Lung (tissue), 11 donors: ENCODE measurements at regions not wholly inside any gene's neighbourhood (a gene's known extent, or its start where the extent isn't known, plus 50 kb on each side); places are given as distances from the start of the nearest gene placed in this dataset.

Experiments used
- ATAC-seq: fragments of 200-7000 bp; cut with Tn5 transposase; one replicate; pipeline ENCODE4 v1.9.1; 2020; ENCODE audit warnings: moderate number of reproducible peaks; ENCODE audit not compliant: insufficient read depth, low FRiP score
- DNase-seq, 3 donors: peaks; one replicate each; pipeline ENCODE4 v3.0.0-alpha.2; 2013 to 2017
- H3K27ac ChIP-seq, 2 donors: one replicate each; pipeline ENCODE4 v1.5.1; 2013; ENCODE audit warnings: mild to moderate bottlenecking in 2 of 2, moderate library complexity in 2 of 2, control low read depth in 1 of 2, inconsistent platforms in 1 of 2, low read depth in 1 of 2, low read length in 1 of 2
- H3K27me3 ChIP-seq, 3 donors: one replicate each; pipeline ENCODE4 v1.5.1; 2013; ENCODE audit warnings: low read length in 2 of 3; ENCODE audit not compliant: control insufficient read depth in 3 of 3, insufficient read depth in 3 of 3
- H3K36me3 ChIP-seq, 4 donors: one replicate each; pipeline ENCODE4 v1.5.1; 2013; ENCODE audit warnings: low read length in 4 of 4, mild to moderate bottlenecking in 1 of 4, moderate library complexity in 1 of 4; ENCODE audit not compliant: control insufficient read depth in 4 of 4, insufficient read depth in 4 of 4
- H3K4me1 ChIP-seq, 5 donors: one replicate each; pipeline ENCODE4 v1.5.1; 2013; ENCODE audit warnings: low read length in 5 of 5, mild to moderate bottlenecking in 2 of 5, moderate library complexity in 1 of 5; ENCODE audit not compliant: control insufficient read depth in 5 of 5, insufficient read depth in 5 of 5
- H3K4me3 ChIP-seq: one replicate; pipeline ENCODE4 v1.5.1; 2013; ENCODE audit warnings: mild to moderate bottlenecking, control low read depth, moderate library complexity
- H3K9ac ChIP-seq, 2 donors: one replicate each; pipeline ENCODE4 v1.5.1; 2013; ENCODE audit warnings: low read length in 2 of 2, control low read depth in 1 of 2; ENCODE audit not compliant: insufficient read depth in 1 of 2
- H3K9me3 ChIP-seq, 4 donors: one replicate each; pipeline ENCODE4 v1.5.1; 2013; ENCODE audit warnings: low read length in 3 of 4, mild to moderate bottlenecking in 1 of 4, moderate library complexity in 1 of 4; ENCODE audit not compliant: control insufficient read depth in 4 of 4, insufficient read depth in 3 of 4
- CTCF ChIP-seq: IDR thresholded peaks from 2 replicates; pipeline ENCODE4 v1.5.1; 2012; ENCODE audit warnings: mild to moderate bottlenecking; ENCODE audit errors: control extremely low read depth, extremely low read depth
- WGBS, 2 donors: extraction: QIAGEN DNeasy Blood & Tissue Kit; methylation state at CpG; one replicate each; pipeline ENCODE4 v1.1.7; 2013; 5-methylcytosine and 5-hydroxymethylcytosine counted together
- donor health status: control.
- donor health status: control.
- donor health status: Bipolar disorder and iron deficiency.
- donor health status: healthy.
- donor health status: DM: yes; HTN: yes; CAD: no.

GRCh38 chr16:63714876-63715275 lies 1407.0 kb downstream of the CDH11 start:
- DNase-seq (no peak), ATAC-seq (no peak)
- 84 to 85% methylated on average over 3 of the region's 3 CpGs for WGBS, 2 donors
- Histone ChIP-seq H3K9me3 (no peaks in the 10 kb centered on the region), H3K4me3 (no peak overlapping the region), H3K4me1 (no peaks in the 10 kb centered on the region), H3K36me3 (no peaks in the 10 kb centered on the region), H3K9ac (no peak overlapping the region), H3K27ac (no peak overlapping the region), H3K27me3 (no peaks in the 10 kb centered on the region)
- TF ChIP-seq CTCF: no peak

DNA sequence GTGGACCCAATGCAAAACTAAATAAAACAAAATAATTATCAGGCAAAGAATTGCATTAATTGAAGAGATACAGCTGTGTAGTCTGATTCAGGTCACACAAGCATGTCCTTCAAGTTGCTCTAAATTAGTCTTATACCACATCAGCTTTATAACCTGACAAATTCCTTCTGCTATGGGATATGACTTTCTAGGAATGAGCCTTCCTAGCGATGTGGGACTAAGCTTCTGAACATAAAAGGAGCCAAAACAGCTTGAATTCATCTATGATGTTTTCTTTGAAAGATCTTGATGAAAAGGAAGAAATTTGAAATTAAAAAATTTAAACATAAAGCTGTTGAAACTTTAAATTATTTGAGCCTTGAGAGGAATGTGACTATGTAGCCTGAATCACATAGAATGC lies 1409.1 kb downstream of the CDH11 start:
- Histone ChIP-seq H3K9ac (no peak overlapping the region), H3K4me1 (no peaks in the 10 kb centered on the region), H3K36me3 (no peaks in the 10 kb centered on the region), H3K27me3 (no peaks in the 10 kb centered on the region), H3K27ac (no peak overlapping the region), H3K9me3 (no peaks in the 10 kb centered on the region), H3K4me3 (no peak overlapping the region)
- DNase-seq (peak in 2 of 3 donors; percentile 18 to 20), ATAC-seq (no peak)
- WGBS, 2 donors: 79 to 85% methylated on average over 1 of the region's 1 CpG
- TF ChIP-seq CTCF: no peak

DNA sequence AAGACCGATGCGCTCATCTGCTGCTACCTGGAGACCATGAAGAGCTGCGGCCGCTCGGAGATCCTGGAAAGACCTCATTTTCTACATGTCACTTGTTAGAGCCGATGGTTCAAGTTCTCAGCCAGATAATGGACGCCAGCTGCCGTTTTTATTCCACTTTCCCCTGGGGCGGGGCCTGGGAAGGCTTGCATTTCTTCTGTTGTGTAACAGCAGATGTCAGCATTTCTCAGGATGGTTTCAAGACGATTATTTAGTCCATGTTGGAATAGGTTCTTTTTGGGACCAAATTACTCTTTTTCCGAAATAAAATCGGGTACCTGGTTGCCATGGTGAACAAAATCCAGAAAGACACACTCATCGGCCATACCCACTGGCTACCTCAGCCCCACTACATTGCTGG lies 1418.3 kb downstream of the CDH11 start:
- no peaks in the 10 kb centered on the region for H3K36me3 ChIP-seq
- no peak overlapping the region for H3K9ac ChIP-seq
- H3K9me3 ChIP-seq: peaks cover 0 to 3% (median 0%) of the 10 kb centered on the region in 4 donors
- H3K27ac ChIP-seq: no peak overlapping the region
- TF ChIP-seq CTCF: no peak
- ATAC-seq (no peak), DNase-seq (no peak)
- 91 to 92% methylated on average over 13 of the region's 13 CpGs for WGBS, 2 donors
- H3K4me1 ChIP-seq: no peaks in the 10 kb centered on the region
- no peaks in the 10 kb centered on the region for H3K27me3 ChIP-seq
- H3K4me3 ChIP-seq: no peak overlapping the region

DNA sequence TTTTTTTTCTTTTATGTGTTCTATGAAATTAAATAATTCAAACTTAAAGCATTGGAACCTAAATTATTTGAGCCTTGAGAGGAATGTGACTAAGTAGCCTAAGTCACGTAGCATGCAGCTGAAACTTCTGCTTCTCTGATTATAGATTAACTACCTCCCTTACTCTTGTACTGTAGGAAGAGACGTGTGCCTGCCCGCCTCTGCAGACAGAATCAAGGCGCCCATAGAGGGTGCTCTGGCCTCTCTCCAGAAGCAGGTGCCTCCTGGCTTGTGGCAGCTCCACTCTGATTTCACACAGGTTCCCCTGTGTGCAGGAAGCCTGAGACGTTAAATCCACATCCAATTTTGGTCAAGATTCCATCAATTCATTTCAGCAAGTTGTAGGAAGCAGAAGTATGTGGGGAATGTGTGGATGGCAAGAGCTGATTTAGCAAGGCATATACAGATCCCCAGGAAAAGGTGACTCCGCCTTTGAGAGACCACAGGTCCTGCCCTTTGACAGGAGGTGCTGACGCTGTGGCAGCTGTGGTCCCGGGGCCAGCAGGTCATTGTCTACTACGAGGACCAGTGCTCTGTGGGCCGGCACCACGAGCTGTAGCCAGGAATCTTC lies 1418.8 kb downstream of the CDH11 start:
- 57 to 64% methylated on average over 11 of the region's 11 CpGs for WGBS, 2 donors
- peaks cover 0 to 3% (median 0%) of the 10 kb centered on the region in 4 donors for H3K9me3 ChIP-seq
- H3K9ac ChIP-seq: no peak overlapping the region
- TF ChIP-seq CTCF: no peak
- H3K4me1 ChIP-seq: no peaks in the 10 kb centered on the region
- H3K27ac ChIP-seq: no peak overlapping the region
- H3K27me3 ChIP-seq: no peaks in the 10 kb centered on the region
- ATAC-seq (no peak), DNase-seq (peak; percentile 34 to 70 (median 56))
- H3K36me3 ChIP-seq: no peaks in the 10 kb centered on the region
- no peak overlapping the region for H3K4me3 ChIP-seq
